ENCODE measurements at regions not wholly inside any gene's neighbourhood (a gene's known extent, or its start where the extent isn't known, plus 50 kb on each side); places are given as distances from the start of the nearest gene placed in this dataset.

DNA sequence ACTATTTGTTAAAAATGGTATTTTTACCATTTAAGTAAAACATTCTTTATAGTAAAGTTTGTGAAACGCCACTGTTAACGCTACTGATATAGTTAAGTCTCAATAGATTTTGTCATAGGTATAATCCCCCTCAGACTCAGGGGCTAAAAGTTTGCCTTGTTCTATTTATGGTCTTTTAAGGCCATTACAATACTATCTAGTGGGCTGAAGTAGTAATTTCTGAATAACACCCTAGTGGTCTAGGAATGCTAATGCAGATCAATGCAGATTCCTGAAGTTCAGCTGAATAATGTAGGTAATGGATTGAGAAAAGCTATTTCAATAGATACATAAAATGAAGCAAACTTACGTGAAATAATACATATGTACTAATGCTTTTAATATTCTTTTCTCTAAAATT is 989.3 kb upstream of the NOVA1 start:
- no peak overlapping the region for H4K12ac ChIP-seq (ENCODE audit: low read depth, low read length)
- no peaks in the 10 kb centered on the region for H3K79me2 ChIP-seq (ENCODE audit: control insufficient read depth, insufficient read depth, low read length, poor library complexity)
- H2BK5ac ChIP-seq (ENCODE audit: low read depth, low read length, poor library complexity): no peak overlapping the region
- no peak overlapping the region for H2AFZ ChIP-seq (ENCODE audit: insufficient read depth, low read length, poor library complexity)
- H3K18ac ChIP-seq (ENCODE audit: low read length): no peak overlapping the region
- H3K4ac ChIP-seq (ENCODE audit: low read depth, low read length): no peak overlapping the region
- no CpG with 5 or more reads among the region's 3 CpGs for WGBS (ENCODE audit: extremely low coverage, insufficient coverage, insufficient read length)
- no peak overlapping the region for H3K23ac ChIP-seq (ENCODE audit: low read length)
- H3K36me3 ChIP-seq (ENCODE audit: control insufficient read depth in 1 of 2, insufficient read depth in 2 of 2, low read length in 2 of 2): no peaks in the 10 kb centered on the region
- H3K4me2 ChIP-seq (ENCODE audit: low read length): no peak overlapping the region
- no peak overlapping the region for H3K14ac ChIP-seq (ENCODE audit: low read length)
- no peak overlapping the region for H3K27ac ChIP-seq (ENCODE audit: low read depth, low read length)
- no peak for DNase-seq
- H3K9ac ChIP-seq (ENCODE audit: low read length): no peak overlapping the region
- no peaks in the 10 kb centered on the region for H3K9me3 ChIP-seq (ENCODE audit: insufficient read depth, low read depth, low read length)
- no peak overlapping the region for H3K4me3 ChIP-seq (ENCODE audit: low read depth, low read length)
- H2BK12ac ChIP-seq (ENCODE audit: low read length): no peak overlapping the region
- no peaks in the 10 kb centered on the region for H3K79me1 ChIP-seq (ENCODE audit: low read length)
- no peak overlapping the region for H4K91ac ChIP-seq (ENCODE audit: low read depth, low read length)
- H2BK120ac ChIP-seq (ENCODE audit: insufficient read depth, low read length, poor library complexity): no peak overlapping the region
- H4K8ac ChIP-seq (ENCODE audit: low read depth, low read length): no peak overlapping the region
- H3K4me1 ChIP-seq (ENCODE audit: control insufficient read depth in 1 of 2, insufficient read depth in 2 of 2, low read length in 2 of 2): no peaks in the 10 kb centered on the region
- H2AK5ac ChIP-seq (ENCODE audit: low read length): no peak overlapping the region
- no peaks in the 10 kb centered on the region for H3K27me3 ChIP-seq (ENCODE audit: insufficient read depth, low read length)

DNA sequence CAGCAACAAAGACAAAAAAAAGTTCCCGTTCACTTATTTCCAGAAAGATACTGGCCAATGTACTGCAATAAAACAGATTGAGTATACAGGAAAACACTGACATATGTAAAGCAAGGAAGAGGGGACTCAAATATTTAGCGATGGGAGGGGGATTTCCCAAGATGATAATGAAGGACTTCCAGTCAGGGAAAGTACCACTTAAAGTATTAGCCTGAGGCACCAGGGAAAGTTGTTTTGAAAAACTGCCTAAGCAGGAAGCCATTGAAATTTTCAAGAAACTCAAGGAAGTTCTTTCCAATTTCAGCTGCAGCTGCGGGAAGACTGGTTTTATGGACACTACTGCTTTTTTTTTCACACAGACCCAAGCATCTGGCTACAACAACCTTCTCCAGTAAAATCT is 1007.4 kb upstream of the NOVA1 start:
- no peak overlapping the region for H3K4me2 ChIP-seq (ENCODE audit: low read length)
- H3K36me3 ChIP-seq (ENCODE audit: control insufficient read depth in 1 of 2, insufficient read depth in 2 of 2, low read length in 2 of 2): no peaks in the 10 kb centered on the region
- H4K8ac ChIP-seq (ENCODE audit: low read depth, low read length): no peak overlapping the region
- H3K4me1 ChIP-seq (ENCODE audit: control insufficient read depth in 1 of 2, insufficient read depth in 2 of 2, low read length in 2 of 2): no peaks in the 10 kb centered on the region
- no peaks in the 10 kb centered on the region for H3K79me1 ChIP-seq (ENCODE audit: low read length)
- no peak overlapping the region for H4K91ac ChIP-seq (ENCODE audit: low read depth, low read length)
- no peak overlapping the region for H3K14ac ChIP-seq (ENCODE audit: low read length)
- H3K9me3 ChIP-seq (ENCODE audit: insufficient read depth, low read depth, low read length): no peaks in the 10 kb centered on the region
- H3K9ac ChIP-seq (ENCODE audit: low read length): no peak overlapping the region
- H4K12ac ChIP-seq (ENCODE audit: low read depth, low read length): no peak overlapping the region
- peak overlapping the region; percentile 17 for H3K27ac ChIP-seq (ENCODE audit: low read depth, low read length)
- H3K18ac ChIP-seq (ENCODE audit: low read length): no peak overlapping the region
- H2BK5ac ChIP-seq (ENCODE audit: low read depth, low read length, poor library complexity): no peak overlapping the region
- DNase-seq: peak; percentile 4 to 43
- H3K79me2 ChIP-seq (ENCODE audit: control insufficient read depth, insufficient read depth, low read length, poor library complexity): no peaks in the 10 kb centered on the region
- no peak overlapping the region for H3K4me3 ChIP-seq (ENCODE audit: low read depth, low read length)
- H3K23ac ChIP-seq (ENCODE audit: low read length): no peak overlapping the region
- H2AFZ ChIP-seq (ENCODE audit: insufficient read depth, low read length, poor library complexity): no peak overlapping the region
- no peak overlapping the region for H3K4ac ChIP-seq (ENCODE audit: low read depth, low read length)
- H2BK12ac ChIP-seq (ENCODE audit: low read length): no peak overlapping the region
- no peaks in the 10 kb centered on the region for H3K27me3 ChIP-seq (ENCODE audit: insufficient read depth, low read length)
- no peak overlapping the region for H2AK5ac ChIP-seq (ENCODE audit: low read length)
- WGBS (ENCODE audit: extremely low coverage, insufficient coverage, insufficient read length): no CpG with 5 or more reads among the region's 3 CpGs
- H2BK120ac ChIP-seq (ENCODE audit: insufficient read depth, low read length, poor library complexity): no peak overlapping the region

DNA sequence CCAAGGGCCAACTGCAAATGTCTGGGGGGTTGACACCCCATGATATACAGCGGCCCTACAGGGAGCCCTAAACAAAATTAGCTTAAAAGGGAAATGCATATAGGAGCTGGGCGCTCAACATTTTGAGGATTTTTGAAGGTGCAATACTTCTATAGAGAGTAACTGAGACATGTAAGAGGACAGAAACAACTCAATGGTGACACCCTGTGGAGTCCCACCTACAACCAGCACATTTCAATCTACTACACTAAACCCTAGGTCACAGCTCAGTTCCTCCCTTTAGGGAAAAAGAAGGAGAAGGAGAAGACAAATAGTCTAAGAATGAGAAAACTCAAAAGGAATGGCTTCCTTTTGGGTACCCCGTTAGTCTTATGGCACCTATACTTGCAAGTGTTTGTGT is 1010.5 kb upstream of the NOVA1 start:
- H4K12ac ChIP-seq (ENCODE audit: low read depth, low read length): no peak overlapping the region
- H3K4me1 ChIP-seq (ENCODE audit: control insufficient read depth in 1 of 2, insufficient read depth in 2 of 2, low read length in 2 of 2): no peaks in the 10 kb centered on the region
- H3K23ac ChIP-seq (ENCODE audit: low read length): no peak overlapping the region
- H3K27me3 ChIP-seq (ENCODE audit: insufficient read depth, low read length): no peaks in the 10 kb centered on the region
- H2BK120ac ChIP-seq (ENCODE audit: insufficient read depth, low read length, poor library complexity): no peak overlapping the region
- H3K27ac ChIP-seq (ENCODE audit: low read depth, low read length): no peak overlapping the region
- no peaks in the 10 kb centered on the region for H3K79me1 ChIP-seq (ENCODE audit: low read length)
- no peak overlapping the region for H2BK5ac ChIP-seq (ENCODE audit: low read depth, low read length, poor library complexity)
- DNase-seq: no peak
- no peak overlapping the region for H3K4me2 ChIP-seq (ENCODE audit: low read length)
- H4K8ac ChIP-seq (ENCODE audit: low read depth, low read length): no peak overlapping the region
- H3K79me2 ChIP-seq (ENCODE audit: control insufficient read depth, insufficient read depth, low read length, poor library complexity): no peaks in the 10 kb centered on the region
- H3K4me3 ChIP-seq (ENCODE audit: low read depth, low read length): no peak overlapping the region
- no peak overlapping the region for H3K14ac ChIP-seq (ENCODE audit: low read length)
- H3K9me3 ChIP-seq (ENCODE audit: insufficient read depth, low read depth, low read length): no peaks in the 10 kb centered on the region
- H2AK5ac ChIP-seq (ENCODE audit: low read length): no peak overlapping the region
- no peak overlapping the region for H2AFZ ChIP-seq (ENCODE audit: insufficient read depth, low read length, poor library complexity)
- no CpG with 5 or more reads among the region's 3 CpGs for WGBS (ENCODE audit: extremely low coverage, insufficient coverage, insufficient read length)
- H3K18ac ChIP-seq (ENCODE audit: low read length): no peak overlapping the region
- H3K9ac ChIP-seq (ENCODE audit: low read length): no peak overlapping the region
- H3K4ac ChIP-seq (ENCODE audit: low read depth, low read length): no peak overlapping the region
- no peaks in the 10 kb centered on the region for H3K36me3 ChIP-seq (ENCODE audit: control insufficient read depth in 1 of 2, insufficient read depth in 2 of 2, low read length in 2 of 2)
- no peak overlapping the region for H4K91ac ChIP-seq (ENCODE audit: low read depth, low read length)
- H2BK12ac ChIP-seq (ENCODE audit: low read length): no peak overlapping the region

DNA sequence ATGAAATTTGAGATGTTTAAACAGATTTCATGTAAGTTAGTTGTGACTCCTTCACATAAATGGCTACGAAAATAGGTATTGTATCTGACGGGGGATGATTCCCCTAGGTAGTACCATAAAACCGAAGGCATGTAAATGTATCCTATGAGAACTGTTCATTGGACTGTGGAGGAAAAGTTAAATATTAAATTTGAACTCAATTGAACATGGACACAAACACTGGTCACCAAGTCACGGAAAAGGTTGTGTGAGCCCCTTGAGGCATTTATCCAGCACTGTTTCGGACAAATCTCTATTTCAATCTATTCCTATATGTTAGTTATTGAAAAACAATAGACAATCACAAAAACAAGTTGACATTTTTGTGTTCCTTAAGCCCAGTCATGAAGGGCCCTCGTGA is 1014.3 kb upstream of the NOVA1 start:
- WGBS (ENCODE audit: extremely low coverage, insufficient coverage, insufficient read length): no CpG with 5 or more reads among the region's 6 CpGs
- no peak overlapping the region for H3K4me3 ChIP-seq (ENCODE audit: low read depth, low read length)
- no peak for DNase-seq

More for the DNA sequence above, 1014.3 kb upstream of the NOVA1 start:
- no peak overlapping the region for H4K91ac ChIP-seq (ENCODE audit: low read depth, low read length)
- H3K18ac ChIP-seq (ENCODE audit: low read length): no peak overlapping the region
- H3K27ac ChIP-seq (ENCODE audit: low read depth, low read length): no peak overlapping the region
- H3K4ac ChIP-seq (ENCODE audit: low read depth, low read length): no peak overlapping the region
- no peaks in the 10 kb centered on the region for H3K4me1 ChIP-seq (ENCODE audit: control insufficient read depth in 1 of 2, insufficient read depth in 2 of 2, low read length in 2 of 2)
- H3K23ac ChIP-seq (ENCODE audit: low read length): no peak overlapping the region
- H3K9me3 ChIP-seq (ENCODE audit: insufficient read depth, low read depth, low read length): no peaks in the 10 kb centered on the region
- no peak overlapping the region for H3K9ac ChIP-seq (ENCODE audit: low read length)
- no peak overlapping the region for H2BK5ac ChIP-seq (ENCODE audit: low read depth, low read length, poor library complexity)
- H3K36me3 ChIP-seq (ENCODE audit: control insufficient read depth in 1 of 2, insufficient read depth in 2 of 2, low read length in 2 of 2): no peaks in the 10 kb centered on the region
- H4K12ac ChIP-seq (ENCODE audit: low read depth, low read length): no peak overlapping the region
- no peak overlapping the region for H2BK12ac ChIP-seq (ENCODE audit: low read length)
- H2BK120ac ChIP-seq (ENCODE audit: insufficient read depth, low read length, poor library complexity): no peak overlapping the region
- H2AK5ac ChIP-seq (ENCODE audit: low read length): no peak overlapping the region
- H3K27me3 ChIP-seq (ENCODE audit: insufficient read depth, low read length): no peaks in the 10 kb centered on the region
- H4K8ac ChIP-seq (ENCODE audit: low read depth, low read length): no peak overlapping the region
- no peaks in the 10 kb centered on the region for H3K79me2 ChIP-seq (ENCODE audit: control insufficient read depth, insufficient read depth, low read length, poor library complexity)
- no peak overlapping the region for H2AFZ ChIP-seq (ENCODE audit: insufficient read depth, low read length, poor library complexity)
- H3K79me1 ChIP-seq (ENCODE audit: low read length): no peaks in the 10 kb centered on the region
- H3K14ac ChIP-seq (ENCODE audit: low read length): no peak overlapping the region
- no peak overlapping the region for H3K4me2 ChIP-seq (ENCODE audit: low read length)
